Activated gamma-delta T cell (primary cell): ENCODE measurements at regions not wholly inside any gene's neighbourhood (a gene's known extent, or its start where the extent isn't known, plus 50 kb on each side); places are given as distances from the start of the nearest gene placed in this dataset.
A peak's percentile ranks its signal among the peaks of the same experiment; 100 is the strongest.

ENCODE experiments used
- DNase-seq: peaks from one replicate; lab custom pipeline; 2025; lab: John Stamatoyannopoulos, UW

DNA sequence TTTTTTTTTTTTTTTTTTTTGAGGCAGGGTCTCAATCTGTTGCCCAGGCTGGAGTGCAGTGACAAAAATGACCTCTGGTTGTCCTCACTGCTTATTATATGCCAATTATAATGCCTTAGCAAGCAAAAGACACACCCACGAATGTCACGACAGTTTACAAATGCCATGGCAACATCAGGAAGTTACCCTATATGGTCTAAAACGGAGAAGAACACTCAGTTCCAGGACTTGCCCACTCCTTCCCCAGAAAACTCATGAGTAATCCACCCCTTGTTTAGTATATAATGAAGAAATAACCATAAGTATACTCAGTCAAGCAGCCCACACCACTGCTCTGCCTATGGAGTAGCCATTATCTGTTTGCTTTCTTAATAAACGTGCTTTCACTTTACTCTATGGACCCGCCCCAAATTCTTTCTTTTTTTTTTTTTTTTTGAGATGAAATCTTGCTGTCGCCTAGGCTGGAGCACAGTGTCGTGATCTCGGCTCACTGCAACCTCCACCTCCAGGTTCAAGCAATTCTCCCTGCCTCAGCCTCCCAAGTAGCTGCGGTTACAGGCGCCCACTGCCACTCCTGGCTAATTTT lies 106.2 kb downstream of the SMIM20 start:
- DNase-seq: no peak

DNA sequence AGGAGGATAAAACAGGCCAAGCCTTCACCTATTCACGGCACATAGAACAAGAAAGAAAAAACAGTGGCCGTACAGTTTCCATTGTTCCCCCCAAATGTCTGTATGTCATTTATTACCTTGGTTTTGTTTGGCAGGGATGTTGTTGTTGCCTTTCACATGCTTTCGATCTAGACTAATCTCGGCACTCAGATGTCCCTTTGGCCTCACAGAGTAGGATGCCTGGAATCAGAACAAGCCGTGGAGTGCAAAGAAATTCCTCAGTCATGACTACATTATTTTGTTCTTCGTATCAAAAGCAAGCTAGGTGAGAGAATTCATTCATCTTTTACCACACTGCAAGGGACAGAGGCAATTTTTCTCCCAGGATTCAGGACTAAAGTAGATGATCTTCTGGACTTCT lies 106.9 kb downstream of the SMIM20 start:
- no peak for DNase-seq

DNA sequence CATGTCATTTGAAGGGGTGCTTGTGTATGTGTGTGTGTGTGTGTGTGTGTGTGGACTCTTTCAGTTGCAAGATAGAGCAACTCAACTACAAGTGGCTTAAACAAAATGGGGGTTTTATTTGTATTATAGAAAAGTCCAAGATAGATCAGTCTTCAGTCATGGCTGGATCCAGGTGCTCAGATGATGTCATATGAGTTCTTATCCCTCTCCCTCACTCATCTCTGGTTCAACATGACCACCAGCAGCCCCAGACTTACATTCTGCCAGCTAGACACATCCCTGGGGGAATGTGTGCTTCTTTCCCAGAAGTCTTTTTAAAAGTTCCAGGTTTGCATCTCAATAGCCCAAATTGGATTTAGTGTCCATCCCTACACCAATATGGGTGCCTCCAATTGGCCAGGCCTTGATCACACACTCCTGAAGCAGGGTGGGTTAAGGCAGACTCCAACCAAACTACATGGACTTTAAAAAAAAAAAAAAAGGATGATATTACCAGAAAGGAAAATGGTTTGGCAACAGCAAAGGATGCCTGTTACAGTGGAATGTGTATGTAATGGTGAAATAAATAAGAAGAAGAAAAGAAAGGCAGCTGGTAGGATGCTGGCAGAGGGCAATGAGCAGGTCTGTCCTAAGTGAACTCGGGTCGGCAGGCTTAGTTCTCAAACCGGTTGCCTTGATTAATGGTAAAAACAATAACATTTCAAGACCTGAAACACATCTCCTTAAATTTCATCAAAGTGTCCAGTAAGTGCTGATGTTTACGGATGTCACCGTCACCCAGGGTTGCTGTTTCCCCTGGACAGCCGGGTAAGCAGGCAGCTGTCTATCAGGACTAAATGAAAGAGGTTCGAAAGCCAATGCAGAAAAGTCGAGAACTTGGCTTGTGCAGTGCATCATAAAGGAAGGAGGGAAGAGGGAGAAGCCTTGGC lies 107.7 kb downstream of the SMIM20 start:
- DNase-seq: no peak

DNA sequence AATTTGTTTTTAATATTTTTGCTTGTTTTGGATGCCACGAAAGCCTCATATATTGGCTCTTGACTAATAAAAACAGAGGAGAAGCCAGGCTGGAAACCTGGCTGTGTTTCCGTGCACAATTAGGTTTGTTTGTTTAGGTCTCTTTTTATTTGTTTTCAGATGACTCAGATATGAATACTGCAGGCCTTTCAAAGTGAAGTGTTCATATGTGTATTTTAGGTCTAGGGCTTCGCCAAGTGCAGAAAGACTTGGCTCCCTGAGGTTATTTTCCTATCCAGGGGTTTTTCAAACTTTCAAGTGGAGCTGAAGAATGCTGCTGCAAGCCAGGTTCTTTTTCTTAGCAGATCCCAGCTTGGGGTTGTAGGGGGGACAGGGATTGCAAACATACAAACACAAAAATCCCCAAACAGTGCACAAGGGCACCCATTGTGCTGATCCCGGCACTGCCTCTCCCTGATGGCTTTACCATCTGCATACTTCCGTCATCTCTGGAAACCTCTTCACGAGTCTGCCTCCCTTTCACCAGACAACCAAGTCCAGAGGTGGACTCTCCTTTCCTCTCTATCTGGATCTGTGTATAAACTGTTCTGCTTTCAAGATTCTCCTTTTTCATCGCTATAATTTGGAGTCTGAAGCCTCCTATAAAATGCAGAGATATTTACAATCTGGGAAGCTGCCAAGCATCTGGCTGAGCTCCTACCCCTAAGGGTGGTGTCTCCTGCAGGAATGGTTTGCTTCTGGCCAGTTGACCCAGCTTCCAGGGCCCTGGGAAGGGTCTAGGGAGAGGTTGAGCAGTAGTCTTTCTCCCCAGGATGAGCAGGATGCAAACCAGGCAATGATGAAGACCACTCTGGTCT lies 108.6 kb downstream of the SMIM20 start:
- no peak for DNase-seq

DNA sequence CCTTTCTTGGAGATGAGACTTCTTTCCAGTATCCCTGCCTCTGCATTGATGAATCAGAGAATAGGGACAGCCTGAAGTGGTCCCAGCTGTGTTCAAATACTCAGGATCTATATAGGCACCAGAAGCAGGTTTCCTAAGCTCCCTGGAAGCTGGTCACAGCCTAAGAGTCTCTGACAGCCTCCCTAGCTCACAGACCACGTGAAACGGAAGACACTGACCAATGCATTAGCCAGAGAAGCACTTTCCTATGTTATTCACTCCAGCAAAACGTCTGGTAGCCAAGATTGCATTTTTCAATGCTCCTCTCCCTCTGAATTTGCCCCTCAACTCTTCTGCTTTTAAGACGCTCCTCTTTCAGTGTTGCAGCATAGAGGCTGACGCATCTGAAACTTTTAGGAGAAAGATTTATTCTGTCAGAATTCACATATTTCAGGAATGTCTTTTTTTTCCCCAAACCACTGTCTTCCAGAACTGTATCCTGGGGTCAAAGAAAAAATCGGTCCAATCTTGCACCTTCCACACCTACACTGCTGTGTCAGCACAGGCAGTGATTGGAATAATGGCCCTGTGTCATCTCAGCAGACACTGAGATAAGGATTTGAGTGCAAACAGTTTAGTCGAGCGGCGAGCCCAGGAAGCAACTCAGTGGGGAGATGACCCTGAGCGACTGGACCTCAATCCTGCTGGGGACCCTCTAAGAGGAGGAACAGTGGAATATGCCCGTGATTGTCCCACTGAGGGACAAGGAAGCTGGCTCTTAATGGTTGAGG lies 109.4 kb downstream of the SMIM20 start:
- DNase-seq: no peak

DNA sequence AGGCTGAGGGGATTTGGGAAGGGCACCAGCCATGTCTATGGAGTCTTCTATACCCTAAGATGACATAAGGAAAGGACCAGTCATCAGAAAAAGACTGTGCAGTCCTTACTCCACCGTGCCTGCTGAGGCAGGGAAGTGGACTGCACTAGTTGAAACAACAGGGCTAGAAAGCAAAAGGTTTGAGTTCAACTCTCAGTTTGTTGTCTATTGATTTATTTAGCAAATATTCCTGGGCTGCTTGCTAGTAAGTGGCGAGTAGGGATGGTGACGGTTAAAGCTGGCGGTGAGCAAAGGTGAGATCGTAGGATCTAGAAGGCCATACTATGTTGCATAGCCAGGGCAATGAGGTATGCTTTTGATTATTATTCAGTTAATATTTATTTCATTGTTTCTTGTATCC lies 110.1 kb downstream of the SMIM20 start:
- DNase-seq: no peak

DNA sequence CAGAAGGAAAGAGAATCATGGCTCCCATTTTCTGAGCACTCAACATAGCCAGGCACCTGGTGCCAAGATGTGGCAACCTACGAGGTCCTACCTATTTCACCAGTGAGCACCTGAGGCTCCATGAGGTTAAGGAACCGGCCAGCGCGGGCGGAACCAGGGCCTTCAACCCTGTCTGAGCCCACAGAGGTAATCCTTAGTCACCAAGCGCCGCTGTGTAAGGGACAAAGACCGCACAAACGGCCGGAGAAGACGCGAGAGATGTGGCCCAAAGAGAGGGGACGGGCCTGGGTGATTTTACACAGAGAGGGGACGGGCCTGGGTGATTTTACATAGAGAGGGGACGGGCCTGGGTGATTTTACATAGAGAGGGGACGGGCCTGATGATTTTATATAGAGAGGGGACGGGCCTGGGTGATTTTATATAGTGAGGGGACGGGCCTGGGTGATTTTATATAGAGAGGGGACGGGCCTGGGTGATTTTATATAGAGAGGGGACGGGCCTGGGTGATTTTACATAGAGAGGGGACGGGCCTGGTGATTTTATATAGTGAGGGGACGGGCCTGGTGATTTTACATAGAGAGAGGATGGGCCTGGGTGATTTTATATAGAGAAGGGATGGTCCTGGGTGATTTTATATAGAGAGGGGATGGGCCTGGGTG lies 114.2 kb downstream of the SMIM20 start:
- no peak for DNase-seq

DNA sequence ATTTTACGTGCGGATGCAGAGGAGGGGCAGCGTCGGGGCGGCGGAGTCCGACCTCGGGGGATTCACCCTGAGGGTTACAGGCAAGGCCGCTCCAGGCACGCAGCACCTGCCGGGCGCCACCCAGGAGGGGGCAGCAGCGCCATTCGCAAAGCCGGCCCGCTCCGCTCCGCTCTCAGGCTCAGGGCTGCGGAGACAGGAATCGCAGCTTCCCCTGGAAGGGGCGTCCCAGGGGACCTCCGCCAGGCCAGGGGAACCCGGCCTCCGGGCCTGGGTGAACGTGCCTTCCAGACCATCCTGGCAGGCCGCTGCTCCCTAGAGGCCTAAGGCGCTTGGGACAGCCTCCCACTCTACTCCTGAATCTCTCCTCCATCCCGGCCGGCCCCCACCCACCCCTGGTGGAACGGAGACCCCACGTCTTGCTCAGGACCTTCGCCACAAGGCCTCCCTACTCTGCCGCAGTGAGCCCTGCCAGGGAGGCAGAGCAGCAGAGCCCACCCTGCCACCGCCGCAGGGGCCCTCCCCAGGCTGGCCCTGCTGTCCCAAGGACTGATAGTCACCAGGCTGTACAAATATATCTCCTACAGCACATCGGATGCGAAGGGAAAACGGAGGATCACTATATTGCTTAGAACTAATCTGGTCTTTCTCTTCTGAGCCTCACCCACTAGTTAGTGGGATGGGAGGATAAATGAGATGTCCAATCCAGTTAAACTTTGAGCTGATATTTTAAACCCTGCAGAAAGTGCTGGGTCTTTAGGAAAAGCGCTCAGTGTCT lies 115.0 kb downstream of the SMIM20 start:
- peak; percentile 22 for DNase-seq

DNA sequence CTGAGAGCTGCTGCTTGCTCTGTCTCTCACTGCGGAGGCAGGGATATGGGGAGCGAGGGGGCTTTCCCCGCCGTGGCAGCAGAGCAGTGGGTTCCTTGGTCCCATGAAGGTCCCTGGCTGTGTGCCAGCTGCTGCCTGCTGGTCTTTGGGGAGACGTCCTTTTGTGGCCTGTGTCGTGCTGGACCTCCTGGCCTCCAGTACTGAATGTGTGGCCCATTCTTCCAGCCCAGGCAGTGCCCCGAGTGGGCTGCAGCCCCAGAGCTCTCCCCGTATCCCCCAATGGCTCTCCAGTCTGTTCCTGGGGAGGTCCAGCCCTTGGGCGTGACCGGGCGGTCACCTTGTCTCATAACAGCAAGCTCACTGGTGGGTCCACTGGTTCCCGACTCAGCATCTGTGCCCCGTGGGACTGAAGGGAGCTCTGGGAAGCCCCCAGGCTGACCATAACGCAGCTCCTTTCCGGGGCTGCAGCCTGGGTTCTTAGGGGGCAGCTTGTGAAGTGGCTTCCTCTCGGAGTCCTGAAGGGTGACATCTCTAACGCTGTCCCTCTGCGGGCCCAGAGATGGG lies 115.6 kb downstream of the SMIM20 start:
- DNase-seq: no peak

DNA sequence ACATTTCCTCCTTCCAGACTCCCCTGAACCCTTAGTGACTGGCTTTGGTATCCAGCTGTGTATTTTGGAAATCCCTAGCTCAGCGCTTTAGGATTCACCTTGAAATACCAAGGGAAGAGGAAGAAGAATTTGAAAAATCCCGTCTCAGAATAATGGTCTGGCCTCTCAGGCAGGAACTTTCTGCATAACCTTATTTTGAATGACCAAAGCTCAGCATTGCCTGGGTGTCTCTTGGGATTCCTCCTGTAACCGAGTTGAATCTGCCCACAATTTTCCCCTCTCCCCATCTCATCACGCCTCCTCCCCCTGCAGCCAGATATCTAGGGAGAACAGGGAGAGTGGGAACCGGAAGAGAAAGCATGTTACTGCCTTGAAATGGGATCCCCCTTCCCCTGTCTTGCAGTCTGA lies 116.2 kb downstream of the SMIM20 start:
- no peak for DNase-seq

DNA sequence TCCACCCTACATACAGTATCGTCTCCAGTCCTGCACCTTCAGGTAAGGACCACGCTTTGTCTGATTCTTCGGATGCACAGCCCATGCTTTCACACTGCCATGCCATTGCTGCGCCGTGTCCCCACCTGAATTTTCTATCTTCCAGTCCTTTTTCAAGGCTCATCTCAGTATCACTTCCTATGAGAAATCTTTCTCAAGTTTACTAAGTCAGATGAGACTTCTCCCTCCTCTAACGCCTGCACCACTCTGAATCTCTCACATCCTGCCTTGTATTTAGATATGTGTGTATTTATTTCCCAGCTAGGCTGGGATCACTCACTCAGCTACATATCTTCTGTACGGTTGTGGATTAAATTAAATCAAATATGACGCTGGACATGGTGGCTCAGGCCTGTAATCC lies 116.8 kb downstream of the SMIM20 start:
- no peak for DNase-seq

DNA sequence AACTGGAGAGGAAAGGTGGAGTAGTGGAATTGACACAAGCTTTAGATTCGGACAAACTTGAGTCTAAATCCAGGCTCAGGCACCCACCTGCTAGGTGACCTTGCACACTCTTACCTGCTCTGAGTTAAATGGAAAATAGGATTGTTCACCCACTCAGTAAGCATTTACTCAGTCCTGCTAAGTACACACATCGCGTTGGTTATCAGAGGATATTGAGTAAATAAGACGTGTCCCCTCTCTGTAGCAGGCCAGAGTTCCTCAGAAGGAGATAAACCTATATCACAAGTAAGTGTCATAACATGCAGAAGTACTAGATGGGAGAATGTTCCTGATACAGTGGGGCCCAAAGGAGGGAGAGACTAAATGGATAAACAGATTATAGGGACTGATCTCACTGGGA lies 117.7 kb downstream of the SMIM20 start:
- no peak for DNase-seq

DNA sequence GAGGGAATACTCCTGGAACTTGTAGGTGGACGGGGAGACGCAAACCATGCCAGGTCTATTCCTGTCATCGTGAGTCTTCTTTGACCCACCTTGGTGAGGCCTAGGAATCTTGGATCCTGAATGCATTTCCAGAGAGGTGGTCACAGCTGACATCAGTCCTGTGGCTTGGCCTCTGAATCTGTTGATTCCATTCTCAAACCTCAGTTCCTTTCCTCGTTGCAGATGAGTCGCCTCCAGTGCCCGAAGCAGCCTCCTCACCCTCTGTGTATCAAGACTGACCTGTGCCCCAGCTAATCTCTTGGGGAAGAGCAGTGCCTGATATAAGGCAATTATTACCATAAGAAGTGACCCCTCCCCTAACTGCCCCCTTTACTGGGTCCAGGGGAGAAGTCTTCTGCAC lies 118.1 kb downstream of the SMIM20 start:
- DNase-seq: no peak

DNA sequence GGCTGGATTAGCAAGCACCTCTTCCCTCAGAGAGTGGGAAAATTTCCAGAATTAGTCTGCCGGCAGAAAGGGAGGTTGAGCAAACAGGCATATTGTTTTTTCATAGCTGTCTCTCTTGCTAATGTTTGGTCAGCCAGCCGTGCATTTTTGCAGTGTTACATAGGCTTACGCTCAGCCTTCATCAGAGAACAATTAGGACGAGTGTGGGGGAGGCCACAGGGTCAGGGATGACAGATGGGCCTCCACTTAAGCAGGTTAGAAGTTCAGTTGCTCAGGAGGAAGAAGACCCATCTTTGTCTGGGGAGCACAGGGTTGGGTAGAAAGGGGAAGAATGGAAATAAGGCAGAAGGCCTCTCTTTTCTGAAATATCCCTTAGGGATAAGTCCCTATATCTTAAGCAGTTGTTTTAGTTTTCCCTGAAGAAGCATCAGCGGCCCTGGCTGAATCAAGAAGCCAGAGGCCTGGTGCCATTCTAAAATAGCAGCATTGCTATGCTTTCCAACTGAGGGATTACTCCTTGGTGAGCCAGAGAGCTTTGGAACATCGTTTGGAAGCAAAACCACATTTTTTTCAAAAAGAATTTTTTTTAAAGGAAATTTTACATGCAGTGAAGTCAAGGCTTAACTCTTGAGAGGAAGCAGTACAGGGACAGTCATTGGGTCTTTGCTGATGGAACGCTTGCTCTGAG lies 118.8 kb downstream of the SMIM20 start:
- no peak for DNase-seq

DNA sequence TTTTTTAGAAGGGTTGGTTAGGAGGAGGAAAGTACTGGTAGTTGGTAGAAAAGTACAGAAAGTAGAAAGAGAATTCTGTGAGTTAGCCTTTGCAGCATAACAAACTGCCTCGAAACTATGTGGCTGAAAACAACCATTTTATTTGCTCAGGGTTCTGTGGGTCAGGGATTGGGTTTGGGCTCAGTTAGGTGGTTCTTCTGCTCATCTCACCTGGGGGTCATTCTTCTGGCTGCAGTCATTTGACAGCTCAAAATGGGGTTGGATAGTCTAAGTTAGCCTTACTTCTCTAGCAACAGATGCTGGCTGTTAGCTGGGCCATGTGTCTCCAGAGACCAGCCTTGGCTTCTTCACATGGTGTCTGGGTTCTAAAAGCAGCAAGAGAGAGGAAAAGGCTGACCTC lies 119.4 kb downstream of the SMIM20 start:
- no peak for DNase-seq

DNA sequence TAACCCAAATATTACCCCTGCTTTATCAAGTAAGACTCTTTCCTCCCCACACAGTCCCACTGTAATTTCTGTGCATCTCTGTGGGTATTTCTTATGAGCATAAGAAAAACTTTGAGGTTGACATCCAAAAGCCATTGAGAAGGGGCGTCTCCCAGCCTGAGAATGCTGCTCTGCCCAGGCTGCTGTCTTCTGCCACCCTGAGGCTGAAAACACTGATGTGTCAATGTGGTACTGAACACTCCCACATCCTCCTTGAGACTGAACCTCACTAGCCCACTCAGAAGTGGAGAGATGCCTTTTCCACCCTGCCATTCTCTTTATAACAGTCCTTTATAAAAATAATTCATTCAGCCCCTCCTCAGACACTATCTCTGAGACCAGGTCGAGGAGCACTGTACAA lies 120.8 kb downstream of the SMIM20 start:
- no peak for DNase-seq

DNA sequence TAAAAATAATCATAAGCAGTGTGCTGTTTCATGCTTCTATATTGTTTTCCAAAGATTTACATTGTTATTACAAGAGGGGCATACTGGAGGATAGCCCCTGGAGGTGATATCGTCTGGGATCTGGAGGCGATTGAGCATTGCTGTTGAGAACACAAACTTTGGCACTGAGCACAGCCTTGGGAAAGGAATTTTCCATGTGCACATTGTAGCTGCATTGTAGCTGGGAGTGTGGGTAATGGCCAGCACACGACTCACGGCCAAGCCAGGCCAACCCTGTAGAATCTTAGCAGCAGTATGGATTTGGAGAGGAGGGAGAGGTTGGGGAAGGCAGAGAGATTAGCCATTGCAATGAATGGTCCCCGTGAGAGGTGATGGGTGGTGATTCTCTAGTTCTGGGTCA lies 121.9 kb downstream of the SMIM20 start:
- DNase-seq: no peak

DNA sequence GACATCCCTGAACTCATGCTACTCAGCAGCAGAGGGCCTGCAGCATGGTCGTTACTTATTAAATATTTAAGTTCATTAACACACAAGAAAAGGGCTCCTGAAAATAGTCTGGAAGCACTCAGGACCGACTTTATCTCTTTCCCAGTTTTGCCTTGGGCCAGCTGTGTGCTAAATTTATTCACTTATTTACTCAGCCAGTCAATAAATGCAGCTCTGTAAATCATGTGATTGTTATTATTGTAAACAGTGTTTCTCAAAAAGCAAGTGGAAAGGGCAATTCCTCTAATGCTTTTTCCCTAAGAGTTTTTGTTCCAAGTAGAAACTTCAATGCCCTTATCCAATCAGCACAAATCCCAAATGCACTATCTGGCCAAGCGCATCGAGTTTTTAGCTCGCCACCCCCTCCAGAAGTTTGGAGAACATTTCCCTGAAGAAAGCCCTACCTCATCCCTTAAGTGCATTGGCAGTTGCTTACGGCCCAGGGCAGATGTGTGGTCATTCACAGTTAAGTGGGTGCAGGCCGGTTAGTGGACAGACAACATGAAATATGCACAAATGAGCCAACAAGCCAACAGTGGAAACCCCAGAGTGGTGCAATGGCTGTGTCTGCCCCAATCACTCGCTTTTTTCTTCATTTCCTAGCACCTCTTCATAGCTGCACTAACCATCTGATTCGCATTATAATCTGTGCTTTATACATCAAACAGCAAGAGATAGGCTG lies 125.8 kb downstream of the SMIM20 start:
- no peak for DNase-seq

DNA sequence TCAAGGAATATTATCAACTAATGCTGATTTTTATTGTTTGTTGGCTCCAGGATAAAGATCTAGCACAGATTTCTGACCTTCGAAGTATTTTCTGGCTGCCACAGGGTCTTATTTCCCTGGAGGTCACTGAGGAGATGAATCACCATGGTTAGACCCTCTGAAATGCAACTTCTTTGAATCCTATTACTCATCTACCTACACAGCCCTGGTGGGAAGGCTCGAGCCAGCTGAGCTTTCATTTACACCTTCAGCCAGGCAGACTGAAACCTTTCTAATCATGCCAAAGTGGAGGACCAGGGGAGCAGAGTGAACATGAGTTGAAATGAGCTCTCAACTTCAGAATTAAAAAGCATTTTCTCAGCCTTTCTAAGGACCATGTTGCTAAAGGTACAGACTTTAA lies 130.5 kb downstream of the SMIM20 start:
- DNase-seq: no peak
